ENCODE measurements at regions not wholly inside any gene's neighbourhood (a gene's known extent, or its start where the extent isn't known, plus 50 kb on each side); places are given as distances from the start of the nearest gene placed in this dataset.

- intact Hi-C loops (cut with micrococcal nuclease; ENCODE audit: unreplicated experiment) = no loop called here
- CTCF ChIA-PET = no interaction called here
- no TSS peak for BruUV-seq (replicated peaks)
- no peaks in the 10 kb centered on the region for H3K9me3 Mint-ChIP-seq (ENCODE audit: low read depth, unreplicated experiment)
- H3K4me3 Mint-ChIP-seq (ENCODE audit: low read depth, unreplicated experiment) = no peak overlapping the region
- H3K27ac Mint-ChIP-seq (ENCODE audit: unreplicated experiment) = peak overlapping the region; percentile 2
- peaks cover 15% of the 10 kb centered on the region for H3K4me1 Mint-ChIP-seq (ENCODE audit: low read depth, unreplicated experiment)
- peaks cover 13% of the 10 kb centered on the region for H3K27me3 Mint-ChIP-seq (ENCODE audit: unreplicated experiment)
- H3K36me3 Mint-ChIP-seq (ENCODE audit: insufficient read depth, unreplicated experiment) = no peaks in the 10 kb centered on the region
- no peak for DNase-seq
- no peak for TF ChIP-seq CTCF (IDR thresholded peaks at IDR 0.05; ENCODE audit: unreplicated experiment)
Observed at GRCh38 chr17:5866978-5867377, 203.2 kb upstream of the WSCD1 start.

DNA sequence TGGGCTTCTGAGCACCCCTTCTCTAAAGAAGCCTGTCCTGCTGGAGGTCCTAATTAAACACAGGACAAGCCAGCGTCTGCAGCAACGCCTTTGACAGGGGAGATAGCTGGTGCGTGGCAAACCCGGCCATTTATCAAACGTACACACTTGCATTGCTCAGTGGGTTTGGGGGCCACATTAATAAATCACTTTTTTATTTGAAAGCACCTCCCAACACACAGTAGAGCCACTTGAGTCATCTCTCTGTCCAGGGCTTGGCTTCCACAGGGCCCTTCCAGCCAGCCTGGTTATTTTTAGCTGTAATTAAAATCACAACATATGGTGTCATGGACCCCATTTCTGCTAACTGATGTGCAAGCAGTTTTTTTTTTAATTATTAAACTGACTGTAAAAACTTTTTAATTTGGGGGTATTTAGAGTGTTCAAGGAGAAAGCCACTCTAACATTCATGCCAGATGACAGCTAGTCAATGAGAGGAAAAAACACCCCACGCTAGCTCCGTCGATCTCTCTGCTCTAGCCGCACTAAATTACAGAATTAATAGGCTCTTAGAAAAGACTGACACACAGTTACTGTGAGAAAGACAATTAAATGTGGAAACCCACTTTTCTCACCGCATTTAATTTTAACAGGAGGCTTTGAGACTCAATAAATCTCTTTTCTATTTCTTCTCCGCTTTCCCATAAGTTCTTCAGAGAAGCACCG is 201.0 kb upstream of the WSCD1 start:
- Mint-ChIP-seq H3K4me1 (ENCODE audit: low read depth, unreplicated experiment) (peaks cover 15% of the 10 kb centered on the region), H3K36me3 (ENCODE audit: insufficient read depth, unreplicated experiment) (no peaks in the 10 kb centered on the region), H3K9me3 (ENCODE audit: low read depth, unreplicated experiment) (no peaks in the 10 kb centered on the region), H3K4me3 (ENCODE audit: low read depth, unreplicated experiment) (no peak overlapping the region), H3K27me3 (ENCODE audit: unreplicated experiment) (peaks cover 13% of the 10 kb centered on the region), H3K27ac (ENCODE audit: unreplicated experiment) (no peak overlapping the region)
- no peak for DNase-seq
- intact Hi-C loops (cut with micrococcal nuclease; ENCODE audit: unreplicated experiment) = no loop called here
- CTCF ChIA-PET = no interaction called here
- no peak for TF ChIP-seq CTCF (IDR thresholded peaks at IDR 0.05; ENCODE audit: unreplicated experiment)
- BruUV-seq (replicated peaks) = no TSS peak

GRCh38 chr17:5870231-5870953 is 199.8 kb upstream of the WSCD1 start:
- no peak overlapping the region for H3K27ac Mint-ChIP-seq (ENCODE audit: unreplicated experiment)
- intact Hi-C loops (cut with micrococcal nuclease; ENCODE audit: unreplicated experiment) = no loop called here
- peaks cover 5% of the 10 kb centered on the region for H3K4me1 Mint-ChIP-seq (ENCODE audit: low read depth, unreplicated experiment)
- TF ChIP-seq CTCF (IDR thresholded peaks at IDR 0.05; ENCODE audit: unreplicated experiment) = no peak
- no peaks in the 10 kb centered on the region for H3K9me3 Mint-ChIP-seq (ENCODE audit: low read depth, unreplicated experiment)
- DNase-seq = no peak
- H3K36me3 Mint-ChIP-seq (ENCODE audit: insufficient read depth, unreplicated experiment) = no peaks in the 10 kb centered on the region
- H3K27me3 Mint-ChIP-seq (ENCODE audit: unreplicated experiment) = peaks cover 13% of the 10 kb centered on the region
- no peak overlapping the region for H3K4me3 Mint-ChIP-seq (ENCODE audit: low read depth, unreplicated experiment)
- no TSS peak for BruUV-seq (replicated peaks)
- CTCF ChIA-PET = no interaction called here

DNA sequence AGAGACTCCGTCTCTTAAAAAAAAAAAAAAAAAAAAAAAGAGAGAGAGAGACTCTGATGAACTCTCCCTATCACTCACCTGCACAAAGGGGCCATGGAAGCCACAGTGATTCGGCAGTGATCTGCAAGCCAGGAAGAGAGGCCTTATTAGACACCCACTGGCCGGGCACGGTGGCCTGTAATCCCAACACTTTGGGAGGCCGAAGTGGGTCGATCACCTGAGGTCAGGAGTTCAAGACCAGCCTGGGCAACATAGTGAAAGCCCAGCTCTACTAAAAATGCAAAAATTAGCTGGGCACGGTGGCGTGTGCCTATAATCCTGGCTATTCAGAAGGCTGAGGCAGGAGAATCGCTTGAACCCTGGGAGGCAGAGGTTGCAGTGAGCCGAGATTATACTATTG is 198.5 kb upstream of the WSCD1 start:
- Mint-ChIP-seq H3K36me3 (ENCODE audit: insufficient read depth, unreplicated experiment) (no peaks in the 10 kb centered on the region), H3K4me3 (ENCODE audit: low read depth, unreplicated experiment) (no peak overlapping the region), H3K27me3 (ENCODE audit: unreplicated experiment) (peaks cover 21% of the 10 kb centered on the region), H3K4me1 (ENCODE audit: low read depth, unreplicated experiment) (no peaks in the 10 kb centered on the region), H3K27ac (ENCODE audit: unreplicated experiment) (no peak overlapping the region), H3K9me3 (ENCODE audit: low read depth, unreplicated experiment) (no peaks in the 10 kb centered on the region)
- no peak for TF ChIP-seq CTCF (IDR thresholded peaks at IDR 0.05; ENCODE audit: unreplicated experiment)
- no TSS peak for BruUV-seq (replicated peaks)
- CTCF ChIA-PET = no interaction called here
- no peak for DNase-seq
- intact Hi-C loops (cut with micrococcal nuclease; ENCODE audit: unreplicated experiment) = no loop called here
